ENCODE measurements at regions not wholly inside any gene's neighbourhood (a gene's known extent, or its start where the extent isn't known, plus 50 kb on each side); places are given as distances from the start of the nearest gene placed in this dataset.
"Not testable (repeated sequence)": the region's sequence is repeated elsewhere in the genome, so short reads cannot be mapped to it uniquely, and the experiment has no call there.

DNA sequence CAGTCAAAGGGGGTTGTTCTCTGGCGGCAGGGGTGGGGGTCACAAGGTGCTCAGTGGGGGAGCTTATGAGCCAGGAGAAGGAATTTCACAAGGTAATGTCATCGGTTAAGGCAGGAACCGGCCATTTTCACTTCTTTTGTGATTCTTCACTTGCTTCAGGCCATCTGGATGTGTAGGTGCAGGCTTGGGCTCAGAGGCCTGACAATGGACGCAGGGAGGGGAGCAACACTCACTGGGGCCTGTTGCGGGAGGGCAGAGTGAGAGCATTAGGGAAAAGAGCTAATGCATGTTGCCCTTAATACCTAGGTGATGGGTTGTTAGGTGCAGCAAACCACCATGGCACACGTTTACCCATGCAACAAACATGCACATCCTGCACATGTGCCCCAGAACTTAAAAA is 98.0 kb upstream of the FAM47A start:
- TF ChIP-seq POLR2A (IDR thresholded peaks at IDR 0.05) = not testable (repeated sequence)
- TF ChIP-seq, protein P1, sequence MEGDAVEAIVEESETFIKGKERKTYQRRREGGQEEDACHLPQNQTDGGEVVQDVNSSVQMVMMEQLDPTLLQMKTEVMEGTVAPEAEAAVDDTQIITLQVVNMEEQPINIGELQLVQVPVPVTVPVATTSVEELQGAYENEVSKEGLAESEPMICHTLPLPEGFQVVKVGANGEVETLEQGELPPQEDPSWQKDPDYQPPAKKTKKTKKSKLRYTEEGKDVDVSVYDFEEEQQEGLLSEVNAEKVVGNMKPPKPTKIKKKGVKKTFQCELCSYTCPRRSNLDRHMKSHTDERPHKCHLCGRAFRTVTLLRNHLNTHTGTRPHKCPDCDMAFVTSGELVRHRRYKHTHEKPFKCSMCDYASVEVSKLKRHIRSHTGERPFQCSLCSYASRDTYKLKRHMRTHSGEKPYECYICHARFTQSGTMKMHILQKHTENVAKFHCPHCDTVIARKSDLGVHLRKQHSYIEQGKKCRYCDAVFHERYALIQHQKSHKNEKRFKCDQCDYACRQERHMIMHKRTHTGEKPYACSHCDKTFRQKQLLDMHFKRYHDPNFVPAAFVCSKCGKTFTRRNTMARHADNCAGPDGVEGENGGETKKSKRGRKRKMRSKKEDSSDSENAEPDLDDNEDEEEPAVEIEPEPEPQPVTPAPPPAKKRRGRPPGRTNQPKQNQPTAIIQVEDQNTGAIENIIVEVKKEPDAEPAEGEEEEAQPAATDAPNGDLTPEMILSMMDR (IDR thresholded peaks at IDR 0.05) = not testable (repeated sequence)

Data from breast epithelium (tissue), 3 donors.